Endothelial cell (in vitro differentiated cells): ENCODE measurements at regions not wholly inside any gene's neighbourhood (a gene's known extent, or its start where the extent isn't known, plus 50 kb on each side); places are given as distances from the start of the nearest gene placed in this dataset.

Experiments used
- DNase-seq: peaks from one replicate; pipeline ENCODE4 v3.0.0; 2021; ENCODE audit warnings: low spot score
- H3K27ac Mint-ChIP-seq: one replicate; pipeline ENCODE4 v1.8.0; 2021; ENCODE audit warnings: mixed read lengths, inconsistent platforms; ENCODE audit not compliant: unreplicated experiment
- H3K27me3 Mint-ChIP-seq: one replicate; pipeline ENCODE4 v1.8.0; 2021; ENCODE audit warnings: mild to moderate bottlenecking, moderate library complexity, mixed read lengths, inconsistent platforms; ENCODE audit not compliant: unreplicated experiment
- H3K36me3 Mint-ChIP-seq: one replicate; pipeline ENCODE4 v1.8.0; 2021; ENCODE audit warnings: mild to moderate bottlenecking, low read depth, mixed read lengths, inconsistent platforms; ENCODE audit not compliant: unreplicated experiment
- H3K4me1 Mint-ChIP-seq: one replicate; pipeline ENCODE4 v1.8.0; 2021; ENCODE audit warnings: mild to moderate bottlenecking, mixed read lengths, inconsistent platforms; ENCODE audit not compliant: unreplicated experiment
- H3K4me3 Mint-ChIP-seq: one replicate; pipeline ENCODE4 v1.8.0; 2021; ENCODE audit warnings: mild to moderate bottlenecking, mixed read lengths, inconsistent platforms; ENCODE audit not compliant: unreplicated experiment
- H3K9me3 Mint-ChIP-seq: one replicate; pipeline ENCODE4 v1.8.0; 2021; ENCODE audit warnings: mixed read lengths, inconsistent platforms; ENCODE audit not compliant: unreplicated experiment
- CTCF ChIP-seq: fragments of 200-600 bp; sonication (generic); IDR thresholded peaks from one replicate; pipeline ENCODE4 v1.5.0; 2021; ENCODE audit warnings: antibody characterized with exemption; ENCODE audit not compliant: unreplicated experiment

GRCh38 chr18:54710074-54710899 lies 118.0 kb upstream of the RAB27B start:
- Mint-ChIP-seq H3K4me3 (no peak overlapping the region), H3K36me3 (no peaks in the 10 kb centered on the region), H3K27ac (no peak overlapping the region), H3K27me3 (no peaks in the 10 kb centered on the region), H3K9me3 (no peaks in the 10 kb centered on the region), H3K4me1 (no peaks in the 10 kb centered on the region)
- DNase-seq: no peak
- TF ChIP-seq CTCF: no peak

GRCh38 chr18:54710900-54711281 lies 117.4 kb upstream of the RAB27B start:
- Mint-ChIP-seq H3K4me1 (no peaks in the 10 kb centered on the region), H3K36me3 (no peaks in the 10 kb centered on the region), H3K9me3 (no peaks in the 10 kb centered on the region), H3K27me3 (no peaks in the 10 kb centered on the region), H3K4me3 (no peak overlapping the region), H3K27ac (no peak overlapping the region)
- no peak for DNase-seq
- TF ChIP-seq CTCF: no peak

GRCh38 chr18:54712306-54712705 lies 116.0 kb upstream of the RAB27B start:
- Mint-ChIP-seq H3K36me3 (no peaks in the 10 kb centered on the region), H3K4me3 (no peak overlapping the region), H3K4me1 (no peaks in the 10 kb centered on the region), H3K27ac (no peak overlapping the region), H3K27me3 (no peaks in the 10 kb centered on the region), H3K9me3 (no peaks in the 10 kb centered on the region)
- no peak for DNase-seq
- no peak for TF ChIP-seq CTCF

GRCh38 chr18:54712758-54713157 lies 115.5 kb upstream of the RAB27B start:
- H3K4me1 Mint-ChIP-seq: no peaks in the 10 kb centered on the region
- H3K27ac Mint-ChIP-seq: no peak overlapping the region
- DNase-seq: no peak
- H3K4me3 Mint-ChIP-seq: no peak overlapping the region
- H3K27me3 Mint-ChIP-seq: no peaks in the 10 kb centered on the region
- no peak for TF ChIP-seq CTCF
- H3K9me3 Mint-ChIP-seq: no peaks in the 10 kb centered on the region
- H3K36me3 Mint-ChIP-seq: no peaks in the 10 kb centered on the region

- no peaks in the 10 kb centered on the region for H3K9me3 Mint-ChIP-seq
- H3K27ac Mint-ChIP-seq: no peak overlapping the region
- no peak for DNase-seq
- H3K4me1 Mint-ChIP-seq: no peaks in the 10 kb centered on the region
- TF ChIP-seq CTCF: no peak
- no peaks in the 10 kb centered on the region for H3K27me3 Mint-ChIP-seq
- no peaks in the 10 kb centered on the region for H3K36me3 Mint-ChIP-seq
- no peak overlapping the region for H3K4me3 Mint-ChIP-seq
Observed at GRCh38 chr18:54713386-54713785, 114.9 kb upstream of the RAB27B start.
